Fibroblast of lung (primary cell): ENCODE measurements at regions not wholly inside any gene's neighbourhood (a gene's known extent, or its start where the extent isn't known, plus 50 kb on each side); places are given as distances from the start of the nearest gene placed in this dataset.

Source experiments
- DNase-seq, 2 donors: peaks; one replicate each; pipeline versions ENCODE4 v3.0.0 to v3.0.0-alpha.2; 2010; ENCODE audit warnings: low read depth in 2 of 2
- H2AFZ ChIP-seq: 2 replicates; pipeline ENCODE4 v1.5.1; 2012; ENCODE audit warnings: low read length, control low read depth, inconsistent platforms
- H3K27ac ChIP-seq: 2 replicates; pipeline ENCODE4 v1.5.1; 2011; ENCODE audit warnings: low read length, control low read depth; ENCODE audit not compliant: insufficient read depth
- H3K27me3 ChIP-seq: 2 replicates; pipeline ENCODE4 v1.5.1; 2011; ENCODE audit warnings: mild to moderate bottlenecking, low read length; ENCODE audit not compliant: control insufficient read depth, insufficient read depth
- H3K36me3 ChIP-seq: 2 replicates; pipeline ENCODE4 v1.5.1; 2011; ENCODE audit warnings: low read length; ENCODE audit not compliant: control insufficient read depth, insufficient read depth
- H3K4me1 ChIP-seq: 2 replicates; pipeline ENCODE4 v1.5.1; 2011; ENCODE audit warnings: low read length; ENCODE audit not compliant: control insufficient read depth, insufficient read depth; ENCODE audit errors: extremely low read depth
- H3K4me2 ChIP-seq: 2 replicates; pipeline ENCODE4 v1.5.1; 2011; ENCODE audit warnings: low read length, control low read depth; ENCODE audit not compliant: insufficient read depth; ENCODE audit errors: extremely low read depth
- H3K4me3 ChIP-seq, 4 experiments: fragments of 200-600 bp in 1 of 4; sonication (generic) in 1 of 4; replicated peaks in 1 of 4; 2 replicates each; pipeline ENCODE4 v1.5.1; 2011 to 2016; ENCODE audit warnings: low read length in 4 of 4, low read depth in 3 of 4, mild to moderate bottlenecking in 3 of 4, control low read depth in 2 of 4, inconsistent platforms in 1 of 4, mixed read lengths in 1 of 4; ENCODE audit not compliant: insufficient read depth in 1 of 4; ENCODE audit errors: control extremely low read depth in 1 of 4
- H3K79me2 ChIP-seq: 2 replicates; pipeline ENCODE4 v1.5.1; 2012; ENCODE audit warnings: mild to moderate bottlenecking, low read length, inconsistent platforms; ENCODE audit not compliant: control insufficient read depth, insufficient read depth
- H3K9ac ChIP-seq: 2 replicates; pipeline ENCODE4 v1.5.1; 2011; ENCODE audit warnings: mild to moderate bottlenecking, low read length, control low read depth; ENCODE audit not compliant: insufficient read depth
- H3K9me3 ChIP-seq: 2 replicates; pipeline ENCODE4 v1.5.1; 2012; ENCODE audit warnings: low read depth, low read length; ENCODE audit not compliant: control insufficient read depth, insufficient read depth
- H4K20me1 ChIP-seq: 2 replicates; pipeline ENCODE4 v1.5.1; 2011; ENCODE audit warnings: low read length; ENCODE audit not compliant: control insufficient read depth, insufficient read depth; ENCODE audit errors: extremely low read depth
- CTCF ChIP-seq, 2 donors: IDR thresholded peaks in 1 of 2; conservative IDR thresholded peaks in 1 of 2; 1 replicate in 1 of 2; 2 replicates in 1 of 2; pipeline ENCODE4 v1.5.1; 2011 to 2012; ENCODE audit warnings: low read length in 2 of 2, control low read depth in 1 of 2, inconsistent platforms in 1 of 2, low read depth in 1 of 2, mild to moderate bottlenecking in 1 of 2
- EZH2 ChIP-seq: IDR thresholded peaks from 2 replicates; pipeline ENCODE4 v1.5.1; 2012; ENCODE audit warnings: low read length, control low read depth, mild to moderate bottlenecking; ENCODE audit errors: missing control alignments

DNA sequence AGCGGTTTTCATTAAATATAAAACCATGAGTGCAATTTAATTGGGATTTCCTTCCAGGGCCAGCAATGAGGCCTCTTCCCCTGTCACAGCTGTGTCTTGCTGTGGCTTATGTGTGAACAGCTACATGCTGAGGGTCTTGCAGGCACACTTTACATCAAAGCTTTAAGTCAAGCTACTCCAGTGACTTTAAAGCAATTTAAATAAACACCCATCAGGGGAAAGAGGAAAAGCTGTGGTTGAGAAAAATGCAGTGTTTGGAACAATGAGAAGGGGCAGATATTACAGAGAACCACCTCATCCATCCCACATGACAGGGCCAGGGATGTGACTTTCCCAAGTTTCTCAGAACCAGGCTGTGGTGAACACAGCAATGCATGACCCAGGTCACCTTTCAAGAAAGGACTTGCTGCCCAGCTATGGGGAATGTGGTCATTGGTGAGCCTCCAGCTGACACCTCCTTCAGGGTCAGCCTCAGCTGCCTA is 115.9 kb upstream of the LPAR1 start:
- Histone ChIP-seq H3K4me1 (peaks cover 8% of the 10 kb centered on the region), H3K36me3 (no peaks in the 10 kb centered on the region), H3K79me2 (no peaks in the 10 kb centered on the region), H3K27ac (no peak overlapping the region), H3K4me3 (no peak overlapping the region), H2AFZ (no peak overlapping the region), H3K9ac (no peak overlapping the region), H3K4me2 (no peak overlapping the region), H3K27me3 (no peaks in the 10 kb centered on the region), H3K9me3 (no peaks in the 10 kb centered on the region), H4K20me1 (no peaks in the 10 kb centered on the region)
- no peak for TF ChIP-seq EZH2
- TF ChIP-seq CTCF (conservative IDR thresholded peaks at IDR 0.05 in 1 of 2, IDR thresholded peaks at IDR 0.05 in 1 of 2; ENCODE audit: low read depth in 1 of 2, low read length in 2 of 2) = no peak
- DNase-seq = peak; percentile 73 to 75

DNA sequence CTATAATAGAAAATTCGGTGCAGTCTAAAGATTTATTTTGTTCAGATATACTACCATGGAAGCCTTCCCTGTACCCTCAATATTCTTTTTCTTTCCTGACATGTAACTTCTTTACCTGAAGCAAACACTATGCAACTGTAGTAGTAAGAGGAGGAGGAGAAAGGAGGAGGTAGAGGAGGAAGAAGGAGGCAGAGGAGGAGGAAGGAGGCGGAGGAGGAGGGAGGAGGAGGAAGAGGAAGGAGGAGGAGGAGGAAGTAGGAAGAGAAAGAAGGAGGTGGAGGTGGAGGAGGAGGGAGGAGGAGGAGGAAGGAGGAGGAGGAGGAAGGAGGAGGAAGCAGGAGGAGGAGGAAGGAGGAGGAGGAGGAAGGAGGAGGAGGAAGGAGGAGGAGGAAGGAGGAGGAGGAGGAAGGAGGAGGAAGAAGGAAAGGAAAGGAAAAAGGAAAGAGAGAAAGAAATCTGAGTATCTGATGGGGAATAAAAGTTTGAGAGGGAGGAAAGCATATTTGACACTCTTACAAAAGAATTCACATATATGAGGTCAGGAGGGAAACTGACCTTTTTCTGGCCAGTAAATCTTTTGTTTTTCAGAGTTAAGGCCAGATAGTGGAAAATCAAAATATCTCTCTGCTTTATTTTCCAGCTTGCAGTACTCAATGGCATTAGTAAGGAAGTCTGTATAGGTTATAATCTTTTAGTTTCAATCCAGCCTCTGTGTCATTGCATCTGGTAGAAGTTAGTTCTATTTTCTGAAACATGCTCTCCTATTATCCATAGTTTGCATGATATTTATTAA is 114.5 kb upstream of the LPAR1 start:
- DNase-seq = no peak
- H3K9ac ChIP-seq = no peak overlapping the region
- H3K4me1 ChIP-seq = peaks cover 11% of the 10 kb centered on the region
- no peak overlapping the region for H3K4me2 ChIP-seq
- H3K36me3 ChIP-seq = no peaks in the 10 kb centered on the region
- TF ChIP-seq EZH2 (no peak), CTCF (conservative IDR thresholded peaks at IDR 0.05 in 1 of 2, IDR thresholded peaks at IDR 0.05 in 1 of 2; ENCODE audit: low read depth in 1 of 2, low read length in 2 of 2) (no peak)
- no peaks in the 10 kb centered on the region for H4K20me1 ChIP-seq
- H3K27me3 ChIP-seq = no peaks in the 10 kb centered on the region
- H3K27ac ChIP-seq = no peak overlapping the region
- H3K9me3 ChIP-seq = no peaks in the 10 kb centered on the region
- H2AFZ ChIP-seq = no peak overlapping the region
- no peak overlapping the region for H3K4me3 ChIP-seq
- no peaks in the 10 kb centered on the region for H3K79me2 ChIP-seq

DNA sequence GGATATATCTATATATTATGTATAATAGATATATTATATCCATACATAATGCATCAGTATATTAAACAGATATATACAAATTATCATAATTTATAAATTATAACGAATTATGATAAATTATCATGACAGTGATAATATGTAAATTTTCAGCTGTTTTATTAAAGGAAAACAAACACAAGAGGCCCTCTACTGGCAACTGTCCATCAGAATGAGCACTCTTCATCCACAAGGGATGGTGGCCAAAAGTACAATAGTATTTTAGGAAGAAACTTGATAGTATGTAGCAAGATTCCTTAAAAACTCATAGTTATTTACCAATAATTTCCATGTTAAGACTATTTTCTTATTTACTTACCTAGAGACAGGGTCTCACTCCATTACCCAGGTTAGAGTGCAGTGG is 113.3 kb upstream of the LPAR1 start:
- Histone ChIP-seq H3K9ac (no peak overlapping the region), H3K27ac (no peak overlapping the region), H2AFZ (no peak overlapping the region), H3K79me2 (no peaks in the 10 kb centered on the region), H3K9me3 (no peaks in the 10 kb centered on the region), H3K4me3 (no peak overlapping the region), H3K4me2 (no peak overlapping the region), H3K4me1 (peaks cover 11% of the 10 kb centered on the region), H3K27me3 (no peaks in the 10 kb centered on the region), H4K20me1 (no peaks in the 10 kb centered on the region), H3K36me3 (no peaks in the 10 kb centered on the region)
- no peak for DNase-seq
- TF ChIP-seq CTCF (conservative IDR thresholded peaks at IDR 0.05 in 1 of 2, IDR thresholded peaks at IDR 0.05 in 1 of 2; ENCODE audit: low read depth in 1 of 2, low read length in 2 of 2) (no peak), EZH2 (no peak)
